ENCODE measurements at regions not wholly inside any gene's neighbourhood (a gene's known extent, or its start where the extent isn't known, plus 50 kb on each side); places are given as distances from the start of the nearest gene placed in this dataset.
"Not testable (repeated sequence)": the region's sequence is repeated elsewhere in the genome, so short reads cannot be mapped to it uniquely, and the experiment has no call there.

DNA sequence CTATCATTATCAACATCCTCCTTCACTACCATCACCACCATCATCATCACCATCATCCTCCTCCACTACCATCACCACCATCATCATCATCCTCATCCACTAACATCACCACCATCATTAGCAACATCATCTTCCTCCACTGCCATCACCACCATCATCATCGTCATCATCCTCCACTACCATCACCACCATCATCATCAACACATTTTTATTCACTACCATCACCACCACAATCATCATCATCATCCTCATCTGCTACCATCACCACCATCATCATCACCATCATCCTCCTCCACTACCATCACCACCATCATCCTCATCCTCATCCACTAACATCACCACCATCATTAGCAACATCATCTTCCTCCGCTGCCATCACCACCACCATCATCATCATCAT, 639.2 kb upstream of the RBFOX1 start:
- TF ChIP-seq EZH2 (IDR thresholded peaks at IDR 0.05); EZH2phosphoT487 (IDR thresholded peaks at IDR 0.05; ENCODE audit: borderline replicate concordance); EGR1 (IDR thresholded peaks at IDR 0.05; ENCODE audit: low read depth): not testable (repeated sequence)
